ENCODE measurements at regions not wholly inside any gene's neighbourhood (a gene's known extent, or its start where the extent isn't known, plus 50 kb on each side); places are given as distances from the start of the nearest gene placed in this dataset.
"Not testable (repeated sequence)": the region's sequence is repeated elsewhere in the genome, so short reads cannot be mapped to it uniquely, and the experiment has no call there.

- not testable (repeated sequence) for H3K4me3 Mint-ChIP-seq
These were observed 5507.7 kb upstream of the TPTE start for GRCh38 chr21:5013455-5014304.

GRCh38 chr21:5015187-5015586 is 5506.2 kb upstream of the TPTE start:
- POLR2A ChIA-PET (ENCODE audit: partially characterized antibody); H3K4me1 Mint-ChIP-seq; intact Hi-C loops (cut with micrococcal nuclease); CTCF ChIA-PET (ENCODE audit: partially characterized antibody); H3K27ac Mint-ChIP-seq; H3K4me3 Mint-ChIP-seq; H3K27me3 ChIP-seq (ENCODE audit: insufficient read depth, low read length); H3K9me3 ChIP-seq (ENCODE audit: control insufficient read depth in 1 of 2, low read length in 2 of 2); H3K36me3 Mint-ChIP-seq; H3K27me3 Mint-ChIP-seq; H3K4me1 ChIP-seq (ENCODE audit: insufficient read depth, low read length); DNase-seq; H3K4me3 ChIP-seq (ENCODE audit: low read length in 2 of 2); H3K36me3 ChIP-seq (ENCODE audit: insufficient read depth, low read length); H3K27ac ChIP-seq (ENCODE audit: low read depth, low read length); H3K9me3 Mint-ChIP-seq: not testable (repeated sequence)

More at GRCh38 chr21:5013455-5014304, 5507.7 kb upstream of the TPTE start:
- CTCF ChIA-PET (ENCODE audit: partially characterized antibody); intact Hi-C loops (cut with micrococcal nuclease); H3K27ac Mint-ChIP-seq; H3K4me3 ChIP-seq (ENCODE audit: low read length in 2 of 2); POLR2A ChIA-PET (ENCODE audit: partially characterized antibody); H3K27me3 ChIP-seq (ENCODE audit: insufficient read depth, low read length); DNase-seq; H3K4me1 ChIP-seq (ENCODE audit: insufficient read depth, low read length); H3K36me3 ChIP-seq (ENCODE audit: insufficient read depth, low read length); H3K9me3 ChIP-seq (ENCODE audit: control insufficient read depth in 1 of 2, low read length in 2 of 2); H3K27me3 Mint-ChIP-seq; H3K4me1 Mint-ChIP-seq; H3K36me3 Mint-ChIP-seq; H3K9me3 Mint-ChIP-seq; H3K27ac ChIP-seq (ENCODE audit: low read depth, low read length): not testable (repeated sequence)

- H3K27ac ChIP-seq (ENCODE audit: low read depth, low read length): not testable (repeated sequence)
These were observed 5502.3 kb upstream of the TPTE start for GRCh38 chr21:5019120-5019519.

GRCh38 chr21:5021815-5022214 is 5499.6 kb upstream of the TPTE start:
- intact Hi-C loops (cut with micrococcal nuclease); H3K36me3 ChIP-seq (ENCODE audit: insufficient read depth, low read length); DNase-seq; H3K27ac ChIP-seq (ENCODE audit: low read depth, low read length); H3K4me3 Mint-ChIP-seq; H3K27me3 Mint-ChIP-seq; H3K27ac Mint-ChIP-seq; H3K4me1 ChIP-seq (ENCODE audit: insufficient read depth, low read length); H3K9me3 Mint-ChIP-seq; H3K9me3 ChIP-seq (ENCODE audit: control insufficient read depth in 1 of 2, low read length in 2 of 2); H3K36me3 Mint-ChIP-seq; POLR2A ChIA-PET (ENCODE audit: partially characterized antibody); H3K4me1 Mint-ChIP-seq; CTCF ChIA-PET (ENCODE audit: partially characterized antibody); H3K4me3 ChIP-seq (ENCODE audit: low read length in 2 of 2); H3K27me3 ChIP-seq (ENCODE audit: insufficient read depth, low read length): not testable (repeated sequence)

More at GRCh38 chr21:5019120-5019519, 5502.3 kb upstream of the TPTE start:
- H3K4me1 ChIP-seq (ENCODE audit: insufficient read depth, low read length); H3K4me3 Mint-ChIP-seq; H3K4me1 Mint-ChIP-seq; H3K9me3 ChIP-seq (ENCODE audit: control insufficient read depth in 1 of 2, low read length in 2 of 2); H3K36me3 ChIP-seq (ENCODE audit: insufficient read depth, low read length); intact Hi-C loops (cut with micrococcal nuclease); DNase-seq; H3K4me3 ChIP-seq (ENCODE audit: low read length in 2 of 2); H3K27ac Mint-ChIP-seq; H3K9me3 Mint-ChIP-seq; H3K27me3 Mint-ChIP-seq; CTCF ChIA-PET (ENCODE audit: partially characterized antibody); H3K36me3 Mint-ChIP-seq; POLR2A ChIA-PET (ENCODE audit: partially characterized antibody); H3K27me3 ChIP-seq (ENCODE audit: insufficient read depth, low read length): not testable (repeated sequence)

GRCh38 chr21:5022254-5022653 is 5499.1 kb upstream of the TPTE start:
- intact Hi-C loops (cut with micrococcal nuclease); H3K36me3 ChIP-seq (ENCODE audit: insufficient read depth, low read length); H3K27me3 ChIP-seq (ENCODE audit: insufficient read depth, low read length); CTCF ChIA-PET (ENCODE audit: partially characterized antibody); DNase-seq; H3K4me3 Mint-ChIP-seq; H3K27me3 Mint-ChIP-seq; H3K4me1 Mint-ChIP-seq; POLR2A ChIA-PET (ENCODE audit: partially characterized antibody); H3K4me1 ChIP-seq (ENCODE audit: insufficient read depth, low read length); H3K9me3 Mint-ChIP-seq; H3K27ac ChIP-seq (ENCODE audit: low read depth, low read length); H3K36me3 Mint-ChIP-seq; H3K27ac Mint-ChIP-seq; H3K4me3 ChIP-seq (ENCODE audit: low read length in 2 of 2); H3K9me3 ChIP-seq (ENCODE audit: control insufficient read depth in 1 of 2, low read length in 2 of 2): not testable (repeated sequence)

GRCh38 chr21:5022748-5023147 is 5498.6 kb upstream of the TPTE start:
- H3K4me3 Mint-ChIP-seq; POLR2A ChIA-PET (ENCODE audit: partially characterized antibody); H3K9me3 Mint-ChIP-seq; DNase-seq; H3K27me3 Mint-ChIP-seq; H3K36me3 Mint-ChIP-seq; H3K27ac ChIP-seq (ENCODE audit: low read depth, low read length); H3K27ac Mint-ChIP-seq; H3K36me3 ChIP-seq (ENCODE audit: insufficient read depth, low read length); intact Hi-C loops (cut with micrococcal nuclease); H3K27me3 ChIP-seq (ENCODE audit: insufficient read depth, low read length); CTCF ChIA-PET (ENCODE audit: partially characterized antibody); H3K4me1 Mint-ChIP-seq; H3K4me1 ChIP-seq (ENCODE audit: insufficient read depth, low read length); H3K4me3 ChIP-seq (ENCODE audit: low read length in 2 of 2); H3K9me3 ChIP-seq (ENCODE audit: control insufficient read depth in 1 of 2, low read length in 2 of 2): not testable (repeated sequence)

- POLR2A ChIA-PET (ENCODE audit: partially characterized antibody); H3K27ac Mint-ChIP-seq; H3K27me3 Mint-ChIP-seq; intact Hi-C loops (cut with micrococcal nuclease); H3K27ac ChIP-seq (ENCODE audit: low read depth, low read length); CTCF ChIA-PET (ENCODE audit: partially characterized antibody); DNase-seq; H3K4me1 Mint-ChIP-seq; H3K36me3 Mint-ChIP-seq; H3K36me3 ChIP-seq (ENCODE audit: insufficient read depth, low read length); H3K9me3 ChIP-seq (ENCODE audit: control insufficient read depth in 1 of 2, low read length in 2 of 2); H3K4me3 ChIP-seq (ENCODE audit: low read length in 2 of 2); H3K27me3 ChIP-seq (ENCODE audit: insufficient read depth, low read length); H3K4me3 Mint-ChIP-seq; H3K9me3 Mint-ChIP-seq; H3K4me1 ChIP-seq (ENCODE audit: insufficient read depth, low read length): not testable (repeated sequence)
These were observed 5486.2 kb upstream of the TPTE start for GRCh38 chr21:5035147-5035546.

GRCh38 chr21:5035587-5035986 is 5485.8 kb upstream of the TPTE start:
- H3K36me3 Mint-ChIP-seq; H3K4me1 ChIP-seq (ENCODE audit: insufficient read depth, low read length); H3K27ac ChIP-seq (ENCODE audit: low read depth, low read length); H3K4me3 ChIP-seq (ENCODE audit: low read length in 2 of 2); POLR2A ChIA-PET (ENCODE audit: partially characterized antibody); CTCF ChIA-PET (ENCODE audit: partially characterized antibody); H3K27me3 ChIP-seq (ENCODE audit: insufficient read depth, low read length); intact Hi-C loops (cut with micrococcal nuclease); H3K4me3 Mint-ChIP-seq; H3K4me1 Mint-ChIP-seq; DNase-seq; H3K9me3 Mint-ChIP-seq; H3K36me3 ChIP-seq (ENCODE audit: insufficient read depth, low read length); H3K27ac Mint-ChIP-seq; H3K9me3 ChIP-seq (ENCODE audit: control insufficient read depth in 1 of 2, low read length in 2 of 2); H3K27me3 Mint-ChIP-seq: not testable (repeated sequence)

Measured in CD4-positive, alpha-beta memory T cell (primary cell).